Pancreas (tissue), 10 donors: ENCODE measurements at regions not wholly inside any gene's neighbourhood (a gene's known extent, or its start where the extent isn't known, plus 50 kb on each side); places are given as distances from the start of the nearest gene placed in this dataset.

Source experiments
- ATAC-seq, 4 donors: fragments of 200-7000 bp; cut with Tn5 transposase; one replicate each; pipeline versions ENCODE4 v1.8.0 to v1.9.1; 2020; ENCODE audit warnings: mild to moderate bottlenecking in 4 of 4, moderate library complexity in 4 of 4
- DNase-seq, 6 donors: peaks; one replicate each; pipeline ENCODE4 v3.0.0-alpha.2; 2020
- FAIRE-seq: peaks from 2 replicates; lab custom pipeline; 2012; peaks lifted over from hg19 to GRCh38; lab: Jason Lieb, UNC
- H3K27ac ChIP-seq, 4 donors: fragments of 200-600 bp; sonication (generic); 1 replicate in 3 of 4; 2 replicates in 1 of 4; pipeline versions ENCODE4 v1.5.0 to v1.8.0; 2020
- H3K27me3 ChIP-seq, 4 donors: fragments of 200-600 bp; one replicate each; pipeline ENCODE4 v1.8.0; 2021
- H3K36me3 ChIP-seq, 3 donors: fragments of 200-600 bp; sonication (generic) in 1 of 3; one replicate each; pipeline versions ENCODE4 v1.5.0 to v1.8.0; 2020 to 2021
- H3K4me1 ChIP-seq, 3 donors: fragments of 200-600 bp; one replicate each; pipeline ENCODE4 v1.8.0; 2021
- H3K4me3 ChIP-seq, 4 donors: fragments of 200-600 bp; sonication (generic) in 2 of 4; one replicate each; pipeline versions ENCODE4 v1.5.0 to v1.8.0; 2020 to 2021
- H3K9me3 ChIP-seq, 4 donors: fragments of 200-600 bp; one replicate each; pipeline ENCODE4 v1.8.0; 2021
- WGBS, 2 donors: extraction: QIAGEN DNeasy Blood & Tissue Kit; methylation state at CpG; one replicate each; pipeline ENCODE4 v1.1.7; 2013; 5-methylcytosine and 5-hydroxymethylcytosine counted together
- intact Hi-C, 3 donors: fragments of 100-400 bp; cut with DNase I; formaldehyde crosslinking; loops; one replicate each; pipeline versions ENCODE4 v1.11.1 to v1.14.2; 2022
- TF ChIP-seq, protein P1 (sequence below), 4 donors: fragments of 200-600 bp; sonication (generic) in 3 of 4; IDR thresholded peaks; one replicate each; pipeline versions ENCODE4 v1.5.0 to v1.8.0; 2021; ENCODE audit warnings: antibody characterized with exemption in 4 of 4
- donor health status: healthy with polysubstance abuse.
- donor health status: DM: no; HTN: no; CAD: no; lungs with moderate emphysema.
- donor health status: DM: no; HTN: no; CAD: no.
- donor health status: control.
- donor health status: control.
- donor health status: Bipolar disorder and iron deficiency.
- donor health status: DM: yes; HTN: yes; CAD: no.
- donor health status: DM: no; HTN: no; CAD: no.
- donor health status: DM: no; HTN: no; CAD: no.
- donor health status: DM: yes; HTN: yes; CAD: no.

DNA sequence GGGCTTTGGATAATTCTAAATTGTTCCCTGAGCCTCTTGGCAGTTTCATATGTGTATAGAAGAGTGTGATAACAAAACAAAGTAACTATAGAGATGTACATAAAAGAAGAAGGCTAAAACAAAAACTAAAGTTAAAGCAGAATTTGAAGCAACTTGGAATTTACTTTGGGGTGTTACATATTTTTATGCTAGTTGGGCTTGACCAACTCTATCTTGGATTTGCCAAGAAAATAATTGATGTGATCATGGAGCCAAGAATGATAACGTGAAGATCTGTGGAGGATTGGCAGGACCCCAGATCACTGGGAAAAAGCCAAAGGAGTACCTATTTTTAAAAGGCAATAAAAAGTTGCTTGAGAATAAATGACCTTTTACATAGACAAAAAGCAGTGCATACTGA lies 206.9 kb downstream of the LMO4 start:
- Histone ChIP-seq H3K36me3 (no peaks in the 10 kb centered on the region), H3K9me3 (no peaks in the 10 kb centered on the region), H3K4me1 (no peaks in the 10 kb centered on the region), H3K27ac (no peak overlapping the region), H3K27me3 (peaks cover 0 to 3% (median 0%) of the 10 kb centered on the region in 4 donors), H3K4me3 (no peak overlapping the region)
- 5 to 6% methylated on average over 1 of the region's 1 CpG for WGBS, 2 donors
- no peak for DNase-seq
- TF ChIP-seq, protein P1, sequence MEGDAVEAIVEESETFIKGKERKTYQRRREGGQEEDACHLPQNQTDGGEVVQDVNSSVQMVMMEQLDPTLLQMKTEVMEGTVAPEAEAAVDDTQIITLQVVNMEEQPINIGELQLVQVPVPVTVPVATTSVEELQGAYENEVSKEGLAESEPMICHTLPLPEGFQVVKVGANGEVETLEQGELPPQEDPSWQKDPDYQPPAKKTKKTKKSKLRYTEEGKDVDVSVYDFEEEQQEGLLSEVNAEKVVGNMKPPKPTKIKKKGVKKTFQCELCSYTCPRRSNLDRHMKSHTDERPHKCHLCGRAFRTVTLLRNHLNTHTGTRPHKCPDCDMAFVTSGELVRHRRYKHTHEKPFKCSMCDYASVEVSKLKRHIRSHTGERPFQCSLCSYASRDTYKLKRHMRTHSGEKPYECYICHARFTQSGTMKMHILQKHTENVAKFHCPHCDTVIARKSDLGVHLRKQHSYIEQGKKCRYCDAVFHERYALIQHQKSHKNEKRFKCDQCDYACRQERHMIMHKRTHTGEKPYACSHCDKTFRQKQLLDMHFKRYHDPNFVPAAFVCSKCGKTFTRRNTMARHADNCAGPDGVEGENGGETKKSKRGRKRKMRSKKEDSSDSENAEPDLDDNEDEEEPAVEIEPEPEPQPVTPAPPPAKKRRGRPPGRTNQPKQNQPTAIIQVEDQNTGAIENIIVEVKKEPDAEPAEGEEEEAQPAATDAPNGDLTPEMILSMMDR (IDR thresholded peaks at IDR 0.05): no peak
- ATAC-seq: no peak
- FAIRE-seq: peak; percentile 26
- intact Hi-C loops: no loop called here

DNA sequence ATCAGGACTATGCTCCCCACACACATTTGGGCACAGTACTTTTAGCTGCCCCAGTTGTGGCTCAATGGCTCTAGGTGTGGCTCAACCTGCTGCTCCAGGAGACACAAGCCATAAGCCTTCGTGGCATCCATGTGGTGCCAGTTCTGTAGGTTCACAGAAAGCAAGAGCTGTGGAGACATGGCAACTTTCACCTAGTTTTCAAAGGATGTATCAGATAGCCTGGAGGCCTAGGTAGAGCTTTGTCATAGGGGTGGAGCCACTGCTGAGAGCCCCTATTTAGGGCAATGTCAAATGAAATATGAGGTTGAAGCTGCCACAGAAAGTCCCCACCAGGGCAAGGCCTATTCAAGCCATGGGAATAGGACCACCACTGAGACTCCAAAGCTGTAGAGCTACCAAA lies 210.5 kb downstream of the LMO4 start:
- DNase-seq (no peak), ATAC-seq (no peak), FAIRE-seq (no peak)
- TF ChIP-seq, protein P1 (IDR thresholded peaks at IDR 0.05): no peak
- Histone ChIP-seq H3K36me3 (no peaks in the 10 kb centered on the region), H3K9me3 (no peaks in the 10 kb centered on the region), H3K27ac (no peak overlapping the region), H3K4me3 (no peak overlapping the region), H3K4me1 (no peaks in the 10 kb centered on the region), H3K27me3 (no peaks in the 10 kb centered on the region)
- 64 to 75% methylated on average over 1 of the region's 1 CpG for WGBS, 2 donors
- intact Hi-C loops: no loop called here

DNA sequence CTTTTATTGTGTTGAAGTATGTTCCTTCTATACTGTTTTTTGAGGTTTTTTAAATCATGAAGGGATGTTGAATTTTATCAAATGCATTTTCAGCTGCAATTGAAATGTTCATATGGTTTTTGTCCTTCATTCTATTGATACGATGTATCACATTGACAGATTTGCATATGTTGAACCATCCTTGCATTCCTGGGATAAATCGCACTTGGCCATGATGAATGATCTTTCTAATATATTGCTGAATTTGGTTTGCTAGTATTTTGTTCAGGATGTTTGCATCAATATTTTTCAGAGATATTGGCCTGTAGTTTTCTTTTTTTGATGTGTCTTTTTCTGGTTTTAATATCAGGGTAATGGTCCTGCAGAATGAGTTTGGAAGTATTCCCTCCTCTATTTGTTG lies 214.0 kb downstream of the LMO4 start:
- H3K27ac ChIP-seq: no peak overlapping the region
- DNase-seq (no peak), ATAC-seq (no peak), FAIRE-seq (no peak)
- TF ChIP-seq, protein P1 (IDR thresholded peaks at IDR 0.05): no peak
- 89 to 91% methylated on average over 2 of the region's 2 CpGs for WGBS, 2 donors
- intact Hi-C loops: no loop called here
- no peaks in the 10 kb centered on the region for H3K27me3 ChIP-seq
- H3K4me3 ChIP-seq: no peak overlapping the region
- no peaks in the 10 kb centered on the region for H3K4me1 ChIP-seq
- no peaks in the 10 kb centered on the region for H3K9me3 ChIP-seq
- no peaks in the 10 kb centered on the region for H3K36me3 ChIP-seq

DNA sequence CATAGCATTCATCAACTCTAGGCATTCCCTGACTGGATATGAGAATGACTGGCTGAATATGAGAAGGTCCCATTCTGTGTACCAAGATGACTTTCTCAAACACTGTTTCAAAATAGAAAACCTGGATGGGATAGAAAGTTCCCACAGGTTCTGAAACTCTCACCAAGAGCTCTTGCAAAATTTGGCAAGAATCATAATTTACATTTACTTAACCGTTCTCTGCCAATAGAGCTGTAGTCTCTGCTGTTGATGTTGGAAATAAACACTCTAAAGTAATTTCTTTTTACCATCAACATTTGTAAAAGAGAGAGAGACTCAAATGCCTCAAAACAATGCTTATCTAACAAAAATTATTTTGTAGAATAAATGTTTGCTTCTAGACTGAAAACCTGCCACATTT lies 221.1 kb downstream of the LMO4 start:
- ATAC-seq (no peak), DNase-seq (no peak), FAIRE-seq (no peak)
- intact Hi-C loops: no loop called here
- no peak overlapping the region for H3K27ac ChIP-seq
- TF ChIP-seq, protein P1 (IDR thresholded peaks at IDR 0.05): no peak
- no peaks in the 10 kb centered on the region for H3K36me3 ChIP-seq
- no peaks in the 10 kb centered on the region for H3K9me3 ChIP-seq
- H3K4me1 ChIP-seq: no peaks in the 10 kb centered on the region
- H3K4me3 ChIP-seq: no peak overlapping the region
- no peaks in the 10 kb centered on the region for H3K27me3 ChIP-seq
- WGBS, 2 donors: 13 to 21% methylated on average over 1 of the region's 1 CpG

DNA sequence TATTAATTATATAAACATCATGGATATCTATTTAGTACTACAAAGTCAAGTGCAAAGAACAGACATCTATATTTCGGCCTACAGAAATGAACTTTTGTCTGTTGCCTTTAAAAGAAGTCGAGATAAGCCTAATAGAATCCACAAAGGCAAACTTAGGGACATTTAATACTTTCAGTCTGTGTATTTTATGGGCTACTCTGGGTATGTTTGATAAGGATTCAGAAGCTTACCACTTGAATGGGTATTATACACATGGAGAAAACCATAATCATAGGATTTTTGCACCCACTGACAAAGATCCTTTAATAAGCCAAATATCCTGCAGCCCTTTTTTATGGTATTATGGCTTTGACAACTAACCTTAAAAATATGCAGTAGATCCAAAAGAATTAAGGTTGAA lies 224.8 kb downstream of the LMO4 start:
- H3K27ac ChIP-seq: no peak overlapping the region
- H3K9me3 ChIP-seq: no peaks in the 10 kb centered on the region
- TF ChIP-seq, protein P1 (IDR thresholded peaks at IDR 0.05): no peak
- 79 to 84% methylated on average over 2 of the region's 2 CpGs for WGBS, 2 donors
- intact Hi-C loops: no loop called here
- no peak for ATAC-seq
- H3K4me3 ChIP-seq: no peak overlapping the region
- DNase-seq: no peak
- H3K36me3 ChIP-seq: no peaks in the 10 kb centered on the region
- H3K27me3 ChIP-seq: no peaks in the 10 kb centered on the region
- no peaks in the 10 kb centered on the region for H3K4me1 ChIP-seq
- FAIRE-seq: no peak
